Keratinocyte (primary cell): ENCODE measurements at regions not wholly inside any gene's neighbourhood (a gene's known extent, or its start where the extent isn't known, plus 50 kb on each side); places are given as distances from the start of the nearest gene placed in this dataset.

Experiments
- DNase-seq: peaks from one replicate; pipeline ENCODE4 v3.0.0-alpha.2; 2011; ENCODE audit warnings: low read depth, missing footprints, low spot score
- FAIRE-seq: peaks from 2 replicates; lab custom pipeline; 2011; peaks lifted over from hg19 to GRCh38; lab: Jason Lieb, UNC
- H2AFZ ChIP-seq: 2 replicates; pipeline ENCODE4 v1.6.0; 2012; ENCODE audit warnings: low read length, control low read depth, inconsistent platforms; ENCODE audit not compliant: control insufficient read depth
- H3K27ac ChIP-seq: 2 replicates; pipeline ENCODE4 v1.5.1; 2011; ENCODE audit warnings: low read length; ENCODE audit not compliant: control insufficient read depth, insufficient read depth
- H3K27me3 ChIP-seq: 3 replicates; pipeline ENCODE4 v1.6.0; 2011; ENCODE audit warnings: low read length; ENCODE audit not compliant: control insufficient read depth, insufficient read depth; ENCODE audit errors: extremely low read depth
- H3K36me3 ChIP-seq, 2 experiments: 2 replicates in 1 of 2; 3 replicates in 1 of 2; pipeline ENCODE4 v1.5.1; 2011; ENCODE audit warnings: low read length in 2 of 2, mild to moderate bottlenecking in 1 of 2; ENCODE audit not compliant: control insufficient read depth in 2 of 2, insufficient read depth in 2 of 2; ENCODE audit errors: extremely low read depth in 1 of 2
- H3K4me1 ChIP-seq: 3 replicates; pipeline ENCODE4 v1.5.1; 2011; ENCODE audit warnings: low read length; ENCODE audit not compliant: control insufficient read depth, insufficient read depth; ENCODE audit errors: extremely low read depth
- H3K4me2 ChIP-seq: 3 replicates; pipeline ENCODE4 v1.6.0; 2011; ENCODE audit warnings: low read depth, low read length; ENCODE audit not compliant: control insufficient read depth, insufficient read depth; ENCODE audit errors: extremely low read depth
- H3K4me3 ChIP-seq, 3 experiments: fragments of 200-600 bp in 1 of 3; sonication (generic) in 1 of 3; 2 replicates in 2 of 3; 3 replicates in 1 of 3; pipeline ENCODE4 v1.5.1; 2011 to 2016; ENCODE audit warnings: low read length in 3 of 3, mild to moderate bottlenecking in 3 of 3, control low read depth in 2 of 3, inconsistent platforms in 1 of 3, low read depth in 1 of 3, mixed read lengths in 1 of 3, mixed run types in 1 of 3, moderate library complexity in 1 of 3; ENCODE audit not compliant: control insufficient read depth in 2 of 3, insufficient read depth in 2 of 3; ENCODE audit errors: extremely low read depth in 1 of 3
- H3K79me2 ChIP-seq: 2 replicates; pipeline ENCODE4 v1.6.0; 2012; ENCODE audit warnings: low read length; ENCODE audit not compliant: control insufficient read depth, insufficient read depth
- H3K9ac ChIP-seq: 3 replicates; pipeline ENCODE4 v1.6.0; 2011; ENCODE audit warnings: low read length; ENCODE audit not compliant: control insufficient read depth, insufficient read depth; ENCODE audit errors: extremely low read depth
- H3K9me1 ChIP-seq: 3 replicates; pipeline ENCODE4 v1.6.0; 2011; ENCODE audit warnings: low read length; ENCODE audit not compliant: control insufficient read depth, insufficient read depth; ENCODE audit errors: extremely low read depth
- H3K9me3 ChIP-seq: 2 replicates; pipeline ENCODE4 v1.5.1; 2012; ENCODE audit warnings: low read depth, low read length; ENCODE audit not compliant: control insufficient read depth
- H4K20me1 ChIP-seq: 3 replicates; pipeline ENCODE4 v1.6.0; 2011; ENCODE audit warnings: low read length; ENCODE audit not compliant: control insufficient read depth, insufficient read depth; ENCODE audit errors: extremely low read depth
- EZH2 ChIP-seq: IDR thresholded peaks from one replicate; pipeline ENCODE4 v1.6.1; 2012; ENCODE audit warnings: inconsistent platforms, mild to moderate bottlenecking, low read length, moderate library complexity
- dilution Hi-C: fragments of 300-500 bp; cut with MboI; formaldehyde crosslinking; loops from one replicate; pipeline ENCODE4 v1.7.0; 2020; ENCODE audit warnings: low sequenced_read_pairs; ENCODE audit not compliant: extremely low pct_ligation_motif_present
- TF ChIP-seq, protein P1 (sequence below), 3 experiments: IDR thresholded peaks in 1 of 3; conservative IDR thresholded peaks in 1 of 3; optimal IDR thresholded peaks in 1 of 3; 2 replicates in 2 of 3; 3 replicates in 1 of 3; pipeline versions ENCODE3 to v1.5.1; 2011; ENCODE audit warnings: low read length in 3 of 3, mild to moderate bottlenecking in 3 of 3, moderate library complexity in 2 of 3, control low read depth in 1 of 3, inconsistent platforms in 1 of 3; ENCODE audit not compliant: insufficient read depth in 2 of 3; ENCODE audit errors: extremely low read depth in 1 of 3

DNA sequence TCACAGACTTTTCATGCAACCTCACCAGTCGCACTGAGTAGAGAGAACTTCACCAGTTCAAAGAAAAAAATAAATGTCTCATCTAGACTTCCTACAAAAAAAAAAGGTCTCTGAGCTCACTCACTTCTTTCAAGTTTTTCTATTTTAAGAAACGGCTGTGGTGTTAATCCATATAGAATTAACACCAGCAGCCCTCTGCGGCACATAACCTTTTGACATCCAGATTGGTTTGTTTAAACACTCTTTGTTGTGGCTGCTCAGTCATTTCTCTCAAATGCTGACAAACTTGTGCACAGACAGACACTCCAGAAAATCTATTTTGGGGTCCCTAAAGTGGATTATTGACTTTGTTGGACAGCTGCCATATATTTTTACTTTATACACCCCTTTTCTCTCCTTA, 874.9 kb downstream of the EFNB2 start:
- dilution Hi-C loops: no loop called here

DNA sequence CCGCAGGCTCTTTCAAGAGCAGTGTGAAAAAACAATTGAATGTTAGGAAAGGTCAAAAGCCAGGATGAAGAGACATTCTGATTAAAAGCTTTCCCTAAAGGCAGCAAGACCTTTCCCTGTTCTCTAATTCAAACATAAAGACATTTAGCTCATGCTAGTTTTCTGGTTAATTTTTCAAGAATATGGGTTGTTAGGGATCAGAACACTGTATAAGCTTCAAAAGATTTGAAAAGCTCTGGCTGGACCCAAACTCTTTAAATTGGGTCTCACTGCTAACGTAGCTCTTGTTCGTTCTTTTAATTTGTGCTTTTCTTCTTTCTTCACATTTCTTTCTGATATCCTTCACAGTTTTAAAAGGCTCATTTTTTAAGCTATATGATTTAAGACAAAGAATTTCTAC, 877.0 kb downstream of the EFNB2 start:
- Histone ChIP-seq H3K4me2 (no peak overlapping the region), H3K9ac (no peak overlapping the region), H3K36me3 (no peaks in the 10 kb centered on the region), H4K20me1 (no peaks in the 10 kb centered on the region), H3K4me3 (no peak overlapping the region), H3K79me2 (no peaks in the 10 kb centered on the region), H3K27ac (no peak overlapping the region), H3K9me1 (no peaks in the 10 kb centered on the region), H3K4me1 (peaks cover 7% of the 10 kb centered on the region), H3K9me3 (no peaks in the 10 kb centered on the region), H2AFZ (no peak overlapping the region), H3K27me3 (no peaks in the 10 kb centered on the region)
- dilution Hi-C loops: no loop called here
- TF ChIP-seq, protein P1, sequence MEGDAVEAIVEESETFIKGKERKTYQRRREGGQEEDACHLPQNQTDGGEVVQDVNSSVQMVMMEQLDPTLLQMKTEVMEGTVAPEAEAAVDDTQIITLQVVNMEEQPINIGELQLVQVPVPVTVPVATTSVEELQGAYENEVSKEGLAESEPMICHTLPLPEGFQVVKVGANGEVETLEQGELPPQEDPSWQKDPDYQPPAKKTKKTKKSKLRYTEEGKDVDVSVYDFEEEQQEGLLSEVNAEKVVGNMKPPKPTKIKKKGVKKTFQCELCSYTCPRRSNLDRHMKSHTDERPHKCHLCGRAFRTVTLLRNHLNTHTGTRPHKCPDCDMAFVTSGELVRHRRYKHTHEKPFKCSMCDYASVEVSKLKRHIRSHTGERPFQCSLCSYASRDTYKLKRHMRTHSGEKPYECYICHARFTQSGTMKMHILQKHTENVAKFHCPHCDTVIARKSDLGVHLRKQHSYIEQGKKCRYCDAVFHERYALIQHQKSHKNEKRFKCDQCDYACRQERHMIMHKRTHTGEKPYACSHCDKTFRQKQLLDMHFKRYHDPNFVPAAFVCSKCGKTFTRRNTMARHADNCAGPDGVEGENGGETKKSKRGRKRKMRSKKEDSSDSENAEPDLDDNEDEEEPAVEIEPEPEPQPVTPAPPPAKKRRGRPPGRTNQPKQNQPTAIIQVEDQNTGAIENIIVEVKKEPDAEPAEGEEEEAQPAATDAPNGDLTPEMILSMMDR (optimal IDR thresholded peaks at IDR 0.05 in 1 of 3, IDR thresholded peaks at IDR 0.05 in 1 of 3, conservative IDR thresholded peaks at IDR 0.05 in 1 of 3; ENCODE audit: extremely low read depth in 1 of 3, insufficient read depth in 2 of 3, low read length in 3 of 3): no peak
- TF ChIP-seq EZH2: no peak
- FAIRE-seq (no peak), DNase-seq (no peak)

More for the DNA sequence above, 874.9 kb downstream of the EFNB2 start:
- FAIRE-seq: no peak
- TF ChIP-seq, protein P1 (optimal IDR thresholded peaks at IDR 0.05 in 1 of 3, IDR thresholded peaks at IDR 0.05 in 1 of 3, conservative IDR thresholded peaks at IDR 0.05 in 1 of 3; ENCODE audit: extremely low read depth in 1 of 3, insufficient read depth in 2 of 3, low read length in 3 of 3): no peak
- TF ChIP-seq EZH2: no peak
- Histone ChIP-seq H3K9me3 (no peaks in the 10 kb centered on the region), H3K4me1 (peaks cover 11% of the 10 kb centered on the region), H3K9ac (no peak overlapping the region), H2AFZ (no peak overlapping the region), H3K4me3 (no peak overlapping the region), H4K20me1 (no peaks in the 10 kb centered on the region), H3K79me2 (no peaks in the 10 kb centered on the region), H3K9me1 (no peaks in the 10 kb centered on the region), H3K27ac (no peak overlapping the region), H3K27me3 (no peaks in the 10 kb centered on the region), H3K36me3 (no peaks in the 10 kb centered on the region), H3K4me2 (no peak overlapping the region)
- no peak for DNase-seq
